ENCODE measurements at regions not wholly inside any gene's neighbourhood (a gene's known extent, or its start where the extent isn't known, plus 50 kb on each side); places are given as distances from the start of the nearest gene placed in this dataset.

- Histone ChIP-seq H3K79me2 (ENCODE audit: insufficient read depth, low read length) (no peaks in the 10 kb centered on the region), H2AFZ (ENCODE audit: low read depth, low read length, poor library complexity, severe bottlenecking) (no peak overlapping the region), H3K9me2 (ENCODE audit: insufficient read depth) (no peaks in the 10 kb centered on the region), H3K36me3 (ENCODE audit: control insufficient read depth in 1 of 2, insufficient read depth in 2 of 2, low read length in 2 of 2) (no peaks in the 10 kb centered on the region), H3K27me3 (ENCODE audit: insufficient read depth, low read length) (peaks cover 92% of the 10 kb centered on the region), H3K9me3 (ENCODE audit: control insufficient read depth in 1 of 2, insufficient read depth in 1 of 2, low read depth in 1 of 2, low read length in 2 of 2) (no peaks in the 10 kb centered on the region), H3K9ac (ENCODE audit: low read length) (no peak overlapping the region), H3K4me2 (ENCODE audit: low read length) (no peak overlapping the region), H3K4me3 (replicated peaks in 1 of 2; ENCODE audit: low read depth in 1 of 2, low read length in 2 of 2) (no peak overlapping the region), H3K27ac (ENCODE audit: low read depth, low read length) (no peak overlapping the region), H3K4me1 (ENCODE audit: control insufficient read depth in 1 of 2, insufficient read depth in 2 of 2, low read length in 2 of 2) (no peaks in the 10 kb centered on the region), H4K20me1 (ENCODE audit: insufficient read depth) (no peaks in the 10 kb centered on the region)
- ATAC-seq (no peak), DNase-seq (ENCODE audit: low read depth, low spot score) (no peak)
- no TSS peak for BruUV-seq (replicated peaks)
- intact Hi-C loops (cut with micrococcal nuclease), result no loop called here
- no peak for TF ChIP-seq EZH2 (IDR thresholded peaks at IDR 0.05)
- no peak for TF ChIP-seq TCF7L2 (IDR thresholded peaks at IDR 0.05; ENCODE audit: borderline replicate concordance, extremely low read depth, insufficient read depth, insufficient read length)
- no peak for TF ChIP-seq YY1 (IDR thresholded peaks at IDR 0.05; ENCODE audit: extremely low read depth, insufficient replicate concordance, low read depth, low read length)
- TF ChIP-seq POLR2A (IDR thresholded peaks at IDR 0.05; ENCODE audit: borderline replicate concordance, extremely low read depth, insufficient read depth, insufficient read length), result no peak
- no peak for TF ChIP-seq ZNF274 (IDR thresholded peaks at IDR 0.05; ENCODE audit: low read depth, low read length)
- no peak for TF ChIP-seq ELF1 (IDR thresholded peaks at IDR 0.05; ENCODE audit: borderline replicate concordance, low read depth)
- TF ChIP-seq RAD21 (IDR thresholded peaks at IDR 0.05; ENCODE audit: low read depth), result no peak
- no peak for TF ChIP-seq REST (IDR thresholded peaks at IDR 0.05; ENCODE audit: low read depth)
- TF ChIP-seq ZFX (IDR thresholded peaks at IDR 0.05), result no peak
- TF ChIP-seq FOSL1 (IDR thresholded peaks at IDR 0.05; ENCODE audit: low read depth), result no peak
- no peak for TF ChIP-seq CTCF (IDR thresholded peaks at IDR 0.05 in 2 of 3, conservative IDR thresholded peaks at IDR 0.05 in 1 of 3; ENCODE audit: borderline replicate concordance in 1 of 3, insufficient read depth in 1 of 3, low read depth in 2 of 3, low read length in 2 of 3)
- no peak for TF ChIP-seq CBX3 (IDR thresholded peaks at IDR 0.05; ENCODE audit: low read depth)
- TF ChIP-seq ZBTB33 (IDR thresholded peaks at IDR 0.05; ENCODE audit: extremely low read depth, insufficient replicate concordance, low read length), result no peak
- TF ChIP-seq EZH2phosphoT487 (IDR thresholded peaks at IDR 0.05; ENCODE audit: borderline replicate concordance), result no peak
- no peak for TF ChIP-seq JUND (IDR thresholded peaks at IDR 0.05)
- no peak for TF ChIP-seq CEBPB (IDR thresholded peaks at IDR 0.05; ENCODE audit: low read depth)
- ChIA-PET RAD21 (ENCODE audit: low non-redundant PET in 1 of 2, low total read pairs in 2 of 2, uncharacterized antibody in 2 of 2, unreplicated experiment in 2 of 2) (no interaction called here), POLR2A (no interaction called here), CTCF (no interaction called here)
Observed at GRCh38 chr14:22491683-22492621, 97.1 kb downstream of the DAD1 start.
